ENCODE measurements at regions not wholly inside any gene's neighbourhood (a gene's known extent, or its start where the extent isn't known, plus 50 kb on each side); places are given as distances from the start of the nearest gene placed in this dataset.

- TF ChIP-seq SMC3 (IDR thresholded peaks at IDR 0.05; ENCODE audit: low read length) (no peak), MIER2 (CRISPR knock-in tag; IDR thresholded peaks at IDR 0.05) (no peak), PHF8 (CRISPR knock-in tag; IDR thresholded peaks at IDR 0.05) (no peak), SIN3A (IDR thresholded peaks at IDR 0.05; ENCODE audit: borderline replicate concordance, low read depth, low read length) (no peak)
These were observed 933.9 kb downstream of the DIAPH3 start for GRCh38 chr13:59229861-59230260.

Measured in HepG2 (cell line).